Limb (tissue), 2 donors: ENCODE measurements at regions not wholly inside any gene's neighbourhood (a gene's known extent, or its start where the extent isn't known, plus 50 kb on each side); places are given as distances from the start of the nearest gene placed in this dataset.

Source experiments
- DNase-seq, 2 donors: peaks; one replicate each; pipeline ENCODE4 v3.0.0-alpha.2; 2016; ENCODE audit errors: extremely low spot score in 2 of 2

GRCh38 chr3:150033721-150034120 is 63.0 kb upstream of the PFN2 start:
- no peak for DNase-seq

DNA sequence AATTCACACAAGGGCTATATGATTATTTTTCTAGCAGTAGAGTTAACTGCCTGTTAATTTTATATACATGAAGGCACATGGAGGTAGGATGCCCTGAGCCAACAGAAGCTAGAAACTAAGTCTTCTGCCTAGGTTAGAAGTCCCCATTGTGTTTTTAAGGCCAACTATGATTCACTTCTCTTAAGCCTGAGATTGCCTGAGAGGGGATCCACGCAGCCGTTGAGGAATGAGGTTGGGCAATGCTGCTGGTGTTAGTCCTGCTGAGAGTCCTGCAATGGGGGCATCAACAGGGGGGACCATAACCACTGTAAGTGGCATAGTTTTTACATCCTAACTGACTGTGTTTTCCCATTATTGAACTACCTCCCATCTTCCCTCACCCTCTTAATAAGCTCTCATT is 60.1 kb upstream of the PFN2 start:
- no peak for DNase-seq

GRCh38 chr3:150023239-150023636 is 52.5 kb upstream of the PFN2 start:
- no peak for DNase-seq

GRCh38 chr3:150022381-150023238 is 51.9 kb upstream of the PFN2 start:
- no peak for DNase-seq

- no peak for DNase-seq
These were observed 49.8 kb upstream of the PFN2 start for GRCh38 chr3:150020527-150020926.
